ENCODE measurements at regions not wholly inside any gene's neighbourhood (a gene's known extent, or its start where the extent isn't known, plus 50 kb on each side); places are given as distances from the start of the nearest gene placed in this dataset.

DNA sequence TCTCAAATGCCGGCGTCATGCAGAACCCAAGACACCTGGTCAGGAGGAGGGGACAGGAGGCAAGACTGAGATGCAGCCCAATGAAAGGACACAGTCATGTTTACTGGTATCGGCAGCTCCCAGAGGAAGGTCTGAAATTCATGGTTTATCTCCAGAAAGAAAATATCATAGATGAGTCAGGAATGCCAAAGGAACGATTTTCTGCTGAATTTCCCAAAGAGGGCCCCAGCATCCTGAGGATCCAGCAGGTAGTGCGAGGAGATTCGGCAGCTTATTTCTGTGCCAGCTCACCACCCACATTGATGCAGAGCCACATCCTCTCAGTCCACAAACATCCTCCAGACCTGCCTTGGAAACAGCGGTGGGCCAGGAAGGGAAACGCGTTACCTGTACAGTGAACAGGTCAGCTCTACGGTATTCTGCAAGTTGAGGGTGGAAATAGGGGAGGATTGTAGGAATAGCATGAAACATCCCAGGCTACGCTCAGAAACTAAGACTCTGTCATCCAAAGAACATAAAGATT lies 133.1 kb upstream of the PRSS1 start:
- TF ChIP-seq, protein P1, sequence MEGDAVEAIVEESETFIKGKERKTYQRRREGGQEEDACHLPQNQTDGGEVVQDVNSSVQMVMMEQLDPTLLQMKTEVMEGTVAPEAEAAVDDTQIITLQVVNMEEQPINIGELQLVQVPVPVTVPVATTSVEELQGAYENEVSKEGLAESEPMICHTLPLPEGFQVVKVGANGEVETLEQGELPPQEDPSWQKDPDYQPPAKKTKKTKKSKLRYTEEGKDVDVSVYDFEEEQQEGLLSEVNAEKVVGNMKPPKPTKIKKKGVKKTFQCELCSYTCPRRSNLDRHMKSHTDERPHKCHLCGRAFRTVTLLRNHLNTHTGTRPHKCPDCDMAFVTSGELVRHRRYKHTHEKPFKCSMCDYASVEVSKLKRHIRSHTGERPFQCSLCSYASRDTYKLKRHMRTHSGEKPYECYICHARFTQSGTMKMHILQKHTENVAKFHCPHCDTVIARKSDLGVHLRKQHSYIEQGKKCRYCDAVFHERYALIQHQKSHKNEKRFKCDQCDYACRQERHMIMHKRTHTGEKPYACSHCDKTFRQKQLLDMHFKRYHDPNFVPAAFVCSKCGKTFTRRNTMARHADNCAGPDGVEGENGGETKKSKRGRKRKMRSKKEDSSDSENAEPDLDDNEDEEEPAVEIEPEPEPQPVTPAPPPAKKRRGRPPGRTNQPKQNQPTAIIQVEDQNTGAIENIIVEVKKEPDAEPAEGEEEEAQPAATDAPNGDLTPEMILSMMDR (IDR thresholded peaks at IDR 0.05; ENCODE audit: insufficient read depth, low read length, missing control alignments): no peak
- no peak overlapping the region for H3K4me3 ChIP-seq (ENCODE audit: low read depth, low read length)
- no peak for DNase-seq (ENCODE audit: low read depth, low spot score)
- ChIA-PET POLR2A (no interaction called here), CTCF (interaction anchor here (1.2 to 2.0 kb wide), 6 partner anchors 11 to 82 kb away, joined by 3 to 9 read pairs (median 4); no protein-coding TSS in a partner anchor)

DNA sequence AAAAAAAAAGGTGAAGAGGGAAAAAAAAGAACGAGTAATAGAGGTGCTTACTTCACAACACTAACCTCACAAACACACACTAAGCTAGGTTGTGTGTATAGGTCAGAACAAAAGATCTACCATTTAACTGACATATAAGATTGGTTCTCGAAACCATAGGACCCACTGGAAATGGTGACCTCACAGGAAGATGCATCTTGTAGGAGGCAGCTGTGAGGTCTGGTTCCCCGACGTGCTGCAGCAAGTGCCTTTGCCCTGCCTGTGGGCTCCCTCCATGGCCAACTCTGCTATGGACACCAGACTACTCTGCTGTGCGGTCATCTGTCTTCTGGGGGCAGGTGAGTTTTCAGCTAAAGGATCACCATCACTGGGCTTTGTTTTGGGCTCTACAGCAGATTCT lies 133.8 kb upstream of the PRSS1 start:
- ChIA-PET POLR2A (interaction anchor here (0.7 kb wide), 1 partner anchor 72 kb away, joined by 3 read pairs; no protein-coding TSS in a partner anchor), CTCF (interaction anchor here (0.7 to 2.0 kb wide), 7 partner anchors 11 to 81 kb away, joined by 3 to 9 read pairs (median 3); no protein-coding TSS in a partner anchor)
- no peak overlapping the region for H3K4me3 ChIP-seq (ENCODE audit: low read depth, low read length)
- TF ChIP-seq, protein P1 (IDR thresholded peaks at IDR 0.05; ENCODE audit: insufficient read depth, low read length, missing control alignments): no peak
- DNase-seq (ENCODE audit: low read depth, low spot score): no peak

DNA sequence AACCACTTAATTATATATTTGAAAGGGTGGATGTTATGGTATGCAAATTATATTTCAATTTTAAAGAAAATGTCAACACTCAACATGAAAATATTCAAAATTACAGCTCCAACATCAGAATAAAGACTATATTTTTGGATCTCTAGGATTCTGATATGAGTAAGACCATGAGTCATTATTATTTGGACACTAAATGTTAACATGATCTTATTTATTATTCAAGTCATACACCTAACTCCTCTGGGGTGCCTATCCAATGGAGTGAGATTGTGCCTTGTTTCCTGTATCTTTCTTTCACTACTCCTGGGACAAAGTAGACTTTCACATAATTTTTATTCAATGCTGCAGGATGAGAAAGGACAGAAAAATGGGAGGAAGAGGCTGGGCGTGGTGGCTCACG lies 135.2 kb upstream of the PRSS1 start:
- TF ChIP-seq, protein P1 (IDR thresholded peaks at IDR 0.05; ENCODE audit: insufficient read depth, low read length, missing control alignments): no peak
- no peak for DNase-seq (ENCODE audit: low read depth, low spot score)
- ChIA-PET CTCF (interaction anchor here (0.9 to 2.3 kb wide), 4 partner anchors 10 to 79 kb away, joined by 3 to 20 read pairs (median 6); no protein-coding TSS in a partner anchor), POLR2A (no interaction called here)
- no peak overlapping the region for H3K4me3 ChIP-seq (ENCODE audit: low read depth, low read length)

DNA sequence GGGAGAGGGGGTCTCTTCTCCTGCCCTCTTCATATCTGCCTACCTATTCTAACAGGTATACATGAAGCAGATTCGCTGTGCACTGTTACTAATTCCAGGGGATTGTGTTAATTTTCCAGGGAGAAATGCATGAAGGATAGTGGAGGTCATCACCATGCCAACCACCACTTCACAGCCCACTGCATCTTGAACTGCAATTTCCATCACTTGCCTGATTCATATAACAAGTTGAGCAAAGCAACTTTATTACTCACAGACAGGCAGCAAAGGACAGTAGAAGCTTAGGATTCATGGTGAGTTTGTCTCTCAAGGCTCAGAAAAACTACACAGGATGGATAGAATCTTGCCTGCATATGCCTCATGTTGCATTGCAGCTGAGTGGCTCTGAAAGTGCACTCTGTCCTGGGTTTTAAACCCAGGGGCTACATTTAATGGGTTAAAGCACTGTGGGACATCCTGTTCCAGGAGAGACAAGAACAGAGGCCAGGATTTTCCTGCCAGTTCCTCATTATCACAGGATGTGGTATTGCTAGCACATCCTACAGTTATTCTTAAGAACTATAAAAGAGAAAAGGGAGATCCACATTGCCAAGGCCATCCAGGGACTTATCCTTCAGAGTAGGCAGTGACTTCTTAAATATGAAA lies 136.9 kb upstream of the PRSS1 start:
- ChIA-PET CTCF (interaction anchor here (2.3 to 11.2 kb wide), 3 partner anchors 8 to 173 kb away, joined by 20 to 167 read pairs (median 21); no protein-coding TSS in a partner anchor), POLR2A (no interaction called here)
- H3K4me3 ChIP-seq (ENCODE audit: low read depth, low read length): no peak overlapping the region
- TF ChIP-seq, protein P1 (IDR thresholded peaks at IDR 0.05; ENCODE audit: insufficient read depth, low read length, missing control alignments): no peak
- DNase-seq (ENCODE audit: low read depth, low spot score): no peak

DNA sequence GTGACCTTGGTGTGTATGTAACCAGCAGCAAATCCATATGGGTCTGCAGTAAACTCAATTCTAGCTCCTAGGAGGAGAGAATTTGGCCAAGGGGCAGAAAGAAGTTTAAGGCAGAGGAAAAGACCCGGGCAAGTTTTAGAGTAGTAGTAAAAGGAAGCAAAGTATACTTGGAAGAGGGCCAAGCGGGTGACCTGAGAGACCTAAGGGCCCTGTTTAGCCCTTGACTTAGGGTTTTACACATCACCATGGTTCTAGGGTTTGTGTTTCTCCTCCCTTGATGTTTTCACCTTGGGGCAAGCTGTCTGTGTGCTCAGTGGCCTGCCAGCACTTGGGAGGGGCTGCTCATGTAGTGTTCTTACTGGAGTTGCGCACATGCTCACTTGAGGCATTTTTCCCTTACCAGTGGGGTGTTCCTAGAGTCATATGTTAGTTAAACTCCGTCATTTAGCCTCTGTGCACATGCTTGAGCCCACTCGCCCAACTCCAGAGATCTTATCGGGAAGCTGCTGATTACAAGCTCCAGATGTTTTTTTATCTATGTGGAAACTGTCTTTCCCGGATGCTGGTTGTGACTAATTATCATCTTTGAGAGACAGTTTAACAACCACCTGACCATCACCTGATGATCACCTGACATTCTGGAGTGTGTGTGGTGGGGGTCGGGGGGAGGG lies 137.6 kb upstream of the PRSS1 start:
- CTCF ChIA-PET: interaction anchor here (1.1 to 11.2 kb wide), 7 partner anchors 9 to 187 kb away, joined by 3 to 167 read pairs (median 6); no protein-coding TSS in a partner anchor
- no peak for DNase-seq (ENCODE audit: low read depth, low spot score)
- TF ChIP-seq, protein P1 (IDR thresholded peaks at IDR 0.05; ENCODE audit: insufficient read depth, low read length, missing control alignments): no peak
- POLR2A ChIA-PET: no interaction called here
- no peak overlapping the region for H3K4me3 ChIP-seq (ENCODE audit: low read depth, low read length)

Measured in AG04449 (cell line).